ENCODE measurements at regions not wholly inside any gene's neighbourhood (a gene's known extent, or its start where the extent isn't known, plus 50 kb on each side); places are given as distances from the start of the nearest gene placed in this dataset.
"Not testable (repeated sequence)": the region's sequence is repeated elsewhere in the genome, so short reads cannot be mapped to it uniquely, and the experiment has no call there.

- DNase-seq: no peak
Observed at GRCh38 chr11:37364246-37364839, 766.3 kb upstream of the RAG2 start.

- DNase-seq: no peak
Observed at GRCh38 chr11:37353192-37353591, 755.2 kb upstream of the RAG2 start.

DNA sequence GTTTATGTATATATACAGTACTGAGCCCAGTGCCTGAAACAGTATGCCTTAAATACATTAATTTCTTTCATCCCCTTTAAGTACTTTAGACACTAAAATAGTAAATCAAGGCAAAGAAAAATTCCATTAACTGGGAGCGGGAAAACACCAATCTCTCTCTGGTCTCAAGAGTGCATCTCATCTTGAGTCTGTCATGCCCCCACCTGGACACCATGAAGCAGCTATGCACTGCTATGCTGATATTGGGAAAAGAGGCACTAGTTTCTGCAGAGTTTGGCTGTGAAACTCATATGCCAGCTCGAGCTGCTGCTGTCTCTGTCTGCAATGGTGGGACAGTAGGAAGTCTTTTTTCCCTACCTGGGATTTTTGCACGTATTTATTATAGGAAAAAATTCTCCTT, 754.4 kb upstream of the RAG2 start:
- no peak for DNase-seq

GRCh38 chr11:37343290-37343689, 745.3 kb upstream of the RAG2 start:
- no peak for DNase-seq

DNA sequence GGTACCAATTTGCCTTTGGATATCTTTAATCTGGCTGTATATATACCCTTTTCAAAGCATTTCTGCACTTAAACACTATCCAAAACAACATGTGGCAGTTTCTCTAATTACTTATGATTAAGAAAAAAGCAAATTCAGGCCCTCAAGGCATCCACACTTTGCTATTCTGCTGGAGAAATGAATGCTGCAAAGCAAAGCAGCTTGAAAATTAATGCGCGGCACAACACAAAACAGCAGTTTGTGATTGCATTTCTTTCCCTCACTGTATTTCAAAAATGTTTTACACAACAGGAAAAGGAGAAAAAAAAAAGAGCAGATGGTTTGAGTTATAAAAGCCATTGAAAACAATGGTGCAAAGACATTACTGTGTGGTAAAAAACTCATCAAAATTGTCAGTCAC, 738.4 kb upstream of the RAG2 start:
- DNase-seq: no peak

GRCh38 chr11:37333345-37333744, 735.3 kb upstream of the RAG2 start:
- DNase-seq: no peak

- no peak for DNase-seq
Observed at GRCh38 chr11:37323843-37324242, 725.8 kb upstream of the RAG2 start.

DNA sequence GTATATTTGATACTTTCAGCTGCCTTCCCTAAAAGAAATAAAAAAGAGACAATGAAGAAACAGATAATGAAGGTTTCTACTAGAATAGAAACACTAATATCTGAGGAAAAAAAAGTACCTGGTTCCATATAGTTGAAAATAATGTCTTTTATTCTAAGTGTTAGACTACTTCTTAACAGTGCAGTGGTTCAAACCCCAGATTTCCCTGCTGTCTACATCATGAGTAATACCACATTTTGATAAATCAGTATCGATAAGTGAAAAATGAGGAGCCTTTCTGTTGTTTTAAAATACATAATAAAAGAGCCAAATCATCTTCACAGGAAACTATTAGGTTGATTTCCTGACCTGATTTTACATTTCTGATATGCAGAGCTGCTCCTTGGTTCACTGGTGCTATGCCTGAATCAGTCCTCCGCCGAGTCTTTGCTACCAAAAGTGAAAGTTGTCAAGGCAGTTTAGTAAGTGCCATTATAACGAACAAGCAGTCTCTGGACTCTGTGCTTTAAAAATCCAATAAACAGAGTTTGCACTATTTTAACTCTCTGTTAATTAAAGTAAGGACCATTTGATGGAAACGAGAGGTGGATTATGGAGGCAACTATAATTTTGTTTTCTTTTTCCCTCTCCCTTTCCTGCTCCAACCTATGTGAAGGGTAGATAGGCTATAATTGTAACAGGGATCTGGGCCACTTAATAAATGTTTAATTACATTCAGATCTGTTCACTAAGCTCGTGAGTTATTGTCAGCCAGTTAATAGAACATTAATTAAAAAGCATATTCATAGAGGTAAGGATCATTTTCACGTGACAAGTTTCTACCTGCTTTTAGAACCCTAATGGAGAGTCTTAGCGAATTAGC, 724.5 kb upstream of the RAG2 start:
- DNase-seq: no peak

DNA sequence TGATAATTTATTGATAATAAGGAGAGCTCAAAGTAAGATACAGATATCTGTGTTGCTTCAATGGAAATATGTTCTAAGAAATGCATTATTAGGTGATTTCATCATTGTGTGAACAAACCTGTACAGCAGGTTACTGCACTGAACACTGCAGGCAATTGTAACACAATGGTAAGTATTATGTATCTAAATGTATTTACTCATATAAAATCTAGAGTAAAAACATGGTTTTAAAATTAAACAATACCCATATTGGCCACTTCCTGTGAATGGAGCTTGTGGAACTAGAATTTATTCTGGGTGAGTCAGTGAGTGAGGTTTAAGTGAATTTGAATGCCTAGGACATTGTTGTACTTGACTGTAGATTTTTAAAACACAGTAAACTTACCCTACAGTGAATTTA, 722.9 kb upstream of the RAG2 start:
- DNase-seq: no peak

DNA sequence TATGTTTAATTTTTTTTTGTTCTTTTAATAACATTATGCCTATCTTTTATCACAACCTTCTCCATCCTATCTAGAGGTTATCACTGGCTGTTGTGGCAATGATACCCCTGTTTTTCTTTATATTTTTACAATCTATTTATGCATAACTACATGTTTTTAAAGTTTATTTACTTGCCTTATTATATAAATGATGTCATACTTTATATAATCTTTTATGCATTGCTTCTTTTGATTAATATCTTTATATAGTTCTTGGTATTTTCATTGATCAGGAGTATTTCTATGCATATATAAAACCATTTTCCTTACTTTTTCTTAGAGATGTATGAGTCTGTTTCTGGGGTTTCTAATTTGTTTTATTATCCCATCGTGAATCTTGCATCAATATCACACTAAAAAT, 719.8 kb upstream of the RAG2 start:
- DNase-seq: no peak

DNA sequence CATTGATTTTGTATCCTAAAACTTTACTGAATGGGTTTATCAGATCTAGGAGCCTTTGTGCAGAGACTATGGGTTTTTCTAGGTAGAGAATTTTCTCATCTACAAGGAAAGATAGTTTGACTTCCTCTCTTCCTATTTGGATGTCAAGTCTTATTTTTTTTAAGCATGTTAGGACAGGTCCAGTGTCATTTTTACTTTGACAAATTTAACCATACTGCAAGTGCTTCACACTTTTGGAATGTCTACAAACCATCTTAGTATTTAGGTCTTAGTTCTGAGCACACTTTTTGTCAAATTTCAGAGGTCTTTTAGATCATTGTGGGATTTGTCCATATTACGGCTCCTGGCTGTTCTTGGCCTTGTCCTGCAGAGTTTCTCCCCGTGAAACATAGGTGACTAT, 715.2 kb upstream of the RAG2 start:
- DNase-seq: no peak

DNA sequence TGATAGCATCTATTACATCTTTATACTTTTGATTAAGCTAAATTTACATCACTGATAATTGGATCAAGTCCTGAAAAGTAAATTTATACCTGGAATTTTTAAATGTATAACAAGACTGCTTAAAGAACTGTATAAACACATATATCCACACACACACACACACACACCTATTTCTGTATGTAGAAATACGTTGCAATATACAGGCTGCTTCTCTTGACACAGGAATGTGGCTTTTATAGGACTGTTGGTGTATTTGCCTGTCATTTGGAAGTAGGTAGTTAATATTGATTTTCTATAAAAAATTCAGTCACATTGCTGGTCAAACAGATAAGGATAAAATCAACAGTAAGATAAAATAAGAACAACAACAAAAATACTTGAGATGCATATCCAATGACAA, 708.5 kb upstream of the RAG2 start:
- no peak for DNase-seq

- not testable (repeated sequence) for DNase-seq
Observed at GRCh38 chr11:37301405-37301804, 703.4 kb upstream of the RAG2 start.

DNA sequence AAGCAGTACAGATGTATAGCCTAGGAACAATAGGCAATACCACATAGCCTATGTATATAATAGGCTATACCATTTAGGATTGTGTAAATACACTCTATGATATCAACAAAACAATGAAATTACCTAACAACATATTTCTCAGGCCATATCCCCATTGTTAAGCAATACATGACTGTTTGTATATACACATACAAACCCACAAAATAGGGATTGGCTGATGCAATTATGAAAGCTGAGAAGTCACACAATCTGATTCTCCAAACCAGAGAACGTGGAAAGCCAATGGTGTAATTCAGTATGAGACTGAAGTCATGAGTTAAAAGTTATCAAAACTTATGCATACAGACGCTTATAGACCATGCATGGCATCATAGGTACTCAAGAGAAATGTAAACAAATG, 700.1 kb upstream of the RAG2 start:
- no peak for DNase-seq

GRCh38 chr11:37286890-37287289, 688.9 kb upstream of the RAG2 start:
- DNase-seq: no peak

DNA sequence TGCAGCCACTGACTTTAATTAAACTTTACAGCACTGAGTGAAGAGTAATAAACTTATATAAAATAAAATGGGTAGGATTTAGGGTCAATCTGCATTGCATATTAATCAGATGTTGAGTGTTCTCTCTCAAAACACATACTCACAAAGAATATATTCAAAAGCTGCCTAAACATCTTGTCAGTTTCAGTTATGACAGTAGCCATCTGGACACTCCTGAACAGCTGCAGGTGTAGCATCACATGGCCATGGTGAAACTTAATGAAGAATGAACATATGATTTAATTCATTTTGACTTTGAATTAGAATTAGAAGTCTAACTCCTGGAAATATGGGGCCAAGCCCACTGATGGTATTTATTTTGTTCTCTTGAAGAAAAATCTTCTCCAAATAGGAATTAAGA, 684.3 kb upstream of the RAG2 start:
- no peak for DNase-seq

GRCh38 chr11:37280200-37280599, 682.2 kb upstream of the RAG2 start:
- no peak for DNase-seq

DNA sequence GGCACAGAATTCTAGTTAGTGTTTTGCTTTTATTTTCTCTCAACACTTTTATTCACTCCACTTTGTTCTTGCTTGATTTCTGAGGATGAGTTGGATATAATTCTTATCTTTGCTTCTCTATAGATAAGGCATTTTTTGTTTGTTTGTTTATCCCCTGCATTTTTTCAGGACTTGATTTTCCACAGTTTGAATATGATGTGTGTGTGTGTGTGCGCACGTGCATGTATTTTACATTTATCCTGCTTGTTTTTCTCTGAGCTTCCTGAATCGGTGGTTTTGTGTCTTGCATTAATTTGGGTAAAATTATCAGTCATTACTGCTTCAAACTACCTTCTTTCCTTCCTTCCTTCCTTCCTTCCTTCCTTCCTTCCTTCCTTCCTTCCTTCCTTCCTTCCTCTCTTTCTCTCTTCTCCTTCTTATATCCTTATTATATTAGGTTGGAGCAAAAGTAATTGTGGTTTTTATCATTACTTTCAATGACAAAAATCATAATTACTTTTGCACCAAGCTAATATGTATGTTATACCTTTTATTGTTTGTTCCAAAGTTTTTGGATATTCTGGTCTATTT, 679.9 kb upstream of the RAG2 start:
- no peak for DNase-seq

GRCh38 chr11:37264783-37265182, 666.7 kb upstream of the RAG2 start:
- no peak for DNase-seq

DNA sequence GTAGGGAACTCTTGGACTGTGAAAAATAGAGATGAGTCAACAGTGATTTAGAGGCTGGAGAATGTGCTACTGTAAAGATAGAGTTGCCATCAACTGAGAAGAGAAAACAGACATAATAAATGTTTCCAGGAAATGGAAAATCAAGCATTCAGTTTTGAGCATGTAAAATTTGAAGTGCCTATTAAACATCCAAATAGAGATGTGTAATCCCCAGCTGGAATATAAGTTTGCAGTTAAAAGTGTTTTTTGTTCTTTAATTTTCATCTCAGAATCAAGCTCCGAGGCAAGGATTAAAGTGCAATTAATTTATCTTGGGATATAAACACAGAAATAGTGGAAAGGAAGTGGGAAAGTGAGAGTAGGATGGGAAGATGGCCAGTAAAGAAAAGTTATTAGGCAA, 666.0 kb upstream of the RAG2 start:
- no peak for DNase-seq

DNA sequence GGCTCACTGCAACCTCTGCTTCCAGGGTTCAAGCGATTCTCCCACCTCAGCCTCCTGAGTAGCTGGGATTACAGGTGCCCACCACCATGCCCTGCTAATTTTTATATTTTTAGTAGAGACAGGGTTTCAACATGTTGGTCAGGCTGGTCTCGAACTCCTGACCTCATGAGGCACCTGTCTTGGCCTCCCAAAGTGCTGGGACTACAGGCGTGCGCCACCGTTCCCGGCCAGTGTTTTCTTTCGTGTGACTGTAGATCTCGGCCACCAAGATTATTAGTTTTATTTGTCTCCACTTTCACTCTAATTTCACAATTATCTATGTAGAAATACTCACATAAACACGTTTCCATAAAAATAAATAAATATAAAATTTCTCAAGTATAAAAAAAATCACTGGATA, 665.4 kb upstream of the RAG2 start:
- DNase-seq: not testable (repeated sequence)

DNA sequence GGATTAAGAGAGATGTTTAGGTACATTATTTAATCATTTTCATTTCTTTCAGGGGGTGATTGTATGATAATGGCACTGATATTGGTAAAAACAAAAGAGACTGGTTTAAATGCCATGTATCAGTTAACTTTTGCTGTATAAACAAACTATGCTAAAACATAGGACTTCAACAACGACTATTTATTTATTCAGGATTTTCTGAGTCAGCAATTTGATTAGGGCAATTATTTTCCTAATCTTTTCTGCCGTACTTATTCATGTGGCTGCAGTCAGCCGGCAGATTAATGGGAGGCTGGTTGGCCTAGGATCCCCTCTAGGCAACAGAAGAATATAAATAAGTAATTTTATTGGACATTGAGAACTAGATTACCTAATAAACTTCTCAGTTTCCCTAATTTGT, 661.7 kb upstream of the RAG2 start:
- no peak for DNase-seq

DNA sequence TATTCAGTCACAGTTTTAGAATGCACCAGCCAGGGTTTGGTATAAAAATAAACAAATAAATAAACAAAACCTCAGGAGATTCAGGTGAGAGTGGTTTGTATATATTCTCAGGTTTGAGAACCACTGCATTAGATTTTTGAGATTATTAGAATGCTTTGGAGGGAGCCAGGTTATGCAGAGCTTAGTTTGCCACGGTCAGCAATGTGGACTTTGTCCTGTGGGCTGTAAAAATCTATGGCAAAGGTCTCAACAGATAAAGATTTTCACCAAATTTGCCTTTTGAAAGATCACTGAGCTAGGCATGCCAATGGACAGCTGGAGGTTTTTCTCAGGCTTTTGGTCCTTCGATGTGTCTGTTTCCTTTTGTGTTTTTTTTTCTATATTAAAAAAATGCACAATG, 650.1 kb upstream of the RAG2 start:
- no peak for DNase-seq

GRCh38 chr11:37246092-37246491, 648.1 kb upstream of the RAG2 start:
- not testable (repeated sequence) for DNase-seq

DNA sequence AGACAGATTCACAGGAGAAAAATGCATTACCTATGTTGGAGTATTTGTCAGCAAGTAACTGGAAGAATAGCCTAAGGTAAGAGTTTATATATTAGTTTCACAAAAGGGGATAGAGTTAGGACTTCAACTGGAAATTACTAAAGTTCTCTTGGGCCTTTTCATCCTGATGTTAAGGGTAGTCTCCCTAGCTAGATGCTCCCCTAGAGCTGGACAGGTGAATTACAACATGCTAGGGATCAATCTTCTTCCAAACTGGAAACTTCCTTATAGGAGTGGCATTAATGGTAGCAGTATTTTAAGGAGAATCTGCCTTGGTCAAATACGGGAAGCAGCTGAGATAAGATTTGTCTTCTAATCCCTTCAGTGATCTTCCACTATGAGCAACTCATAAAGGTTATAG, 632.8 kb upstream of the RAG2 start:
- no peak for DNase-seq
